Tibial nerve (tissue), 4 donors: ENCODE measurements at regions not wholly inside any gene's neighbourhood (a gene's known extent, or its start where the extent isn't known, plus 50 kb on each side); places are given as distances from the start of the nearest gene placed in this dataset.

Source experiments
- DNase-seq, 2 donors: peaks; one replicate each; pipeline ENCODE4 v3.0.0-alpha.2; 2019; ENCODE audit warnings: low spot score in 2 of 2
- H3K27ac ChIP-seq, 4 donors: fragments of 200-600 bp; sonication (generic) in 3 of 4; one replicate each; pipeline ENCODE4 v1.5.1; 2017 to 2019; ENCODE audit warnings: mild to moderate bottlenecking in 1 of 4
- H3K27me3 ChIP-seq, 2 donors: fragments of 200-600 bp; sonication (generic) in 1 of 2; one replicate each; pipeline versions ENCODE4 v1.5.1 to v1.6.0; 2017 to 2019
- H3K36me3 ChIP-seq, 3 donors: fragments of 200-600 bp; sonication (generic); one replicate each; pipeline ENCODE4 v1.5.1; 2018 to 2019
- H3K4me1 ChIP-seq, 4 donors: fragments of 200-600 bp; sonication (generic) in 3 of 4; one replicate each; pipeline ENCODE4 v1.5.1; 2017 to 2019
- H3K4me3 ChIP-seq, 4 donors: fragments of 200-600 bp; sonication (generic) in 3 of 4; one replicate each; pipeline ENCODE4 v1.5.1; 2017 to 2019; ENCODE audit warnings: mild to moderate bottlenecking in 1 of 4, moderate library complexity in 1 of 4
- H3K9me3 ChIP-seq, 4 donors: fragments of 200-600 bp; sonication (generic) in 3 of 4; one replicate each; pipeline ENCODE4 v1.5.1; 2017 to 2019
- CTCF ChIP-seq, 5 experiments: fragments of 200-600 bp in 3 of 5; fragments of 450-650 bp in 2 of 5; sonication (generic) in 3 of 5; IDR thresholded peaks; one replicate each; pipeline ENCODE4 v1.5.1; 2016 to 2019; ENCODE audit warnings: antibody characterized with exemption in 5 of 5, mild to moderate bottlenecking in 3 of 5, moderate library complexity in 2 of 5
- EP300 ChIP-seq, 2 donors: sonication (generic); formaldehyde crosslinking; IDR thresholded peaks; one replicate each; pipeline ENCODE4 v1.6.1; 2017; ENCODE audit warnings: antibody characterized with exemption in 2 of 2, mild to moderate bottlenecking in 1 of 2
- POLR2A ChIP-seq, 2 donors: fragments of 450-650 bp; IDR thresholded peaks; one replicate each; pipeline ENCODE4 v1.6.1; 2017; ENCODE audit warnings: antibody characterized with exemption in 2 of 2, mild to moderate bottlenecking in 2 of 2, moderate library complexity in 2 of 2
- WGBS, 2 donors: methylation state at CpG; one replicate each; pipeline ENCODE4 v1.1.5; 2018; 5-methylcytosine and 5-hydroxymethylcytosine counted together

GRCh38 chr21:14863745-14864210 lies 201.0 kb downstream of the NRIP1 start:
- DNase-seq, result peak in 1 of 2 donors; percentile 23
- Histone ChIP-seq H3K4me1 (peaks cover 0 to 58% (median 4%) of the 10 kb centered on the region in 4 donors), H3K27ac (peak overlapping the region in 2 of 4 donors; percentile 51 to 73), H3K4me3 (no peak overlapping the region), H3K9me3 (no peaks in the 10 kb centered on the region), H3K36me3 (no peaks in the 10 kb centered on the region), H3K27me3 (no peaks in the 10 kb centered on the region)
- WGBS, 2 donors, result 73% methylated on average over 5 of the region's 5 CpGs
- TF ChIP-seq EP300 (IDR thresholded peaks at IDR 0.05) (no peak), POLR2A (IDR thresholded peaks at IDR 0.05) (no peak), CTCF (IDR thresholded peaks at IDR 0.05) (no peak)

GRCh38 chr21:14862794-14863720 lies 201.7 kb downstream of the NRIP1 start:
- 25 to 31% methylated on average over 5 of the region's 5 CpGs for WGBS, 2 donors
- Histone ChIP-seq H3K36me3 (no peaks in the 10 kb centered on the region), H3K27me3 (no peaks in the 10 kb centered on the region), H3K27ac (peak overlapping the region in 2 of 4 donors; percentile 51 to 73), H3K9me3 (no peaks in the 10 kb centered on the region), H3K4me1 (peaks cover 0 to 51% (median under 1%) of the 10 kb centered on the region in 4 donors), H3K4me3 (no peak overlapping the region)
- DNase-seq, result no peak
- TF ChIP-seq EP300 (IDR thresholded peaks at IDR 0.05) (no peak), POLR2A (IDR thresholded peaks at IDR 0.05) (no peak), CTCF (IDR thresholded peaks at IDR 0.05) (peak in 4 of 5 experiments; percentile 18 to 56 (median 34))

GRCh38 chr21:14858311-14858710 lies 206.5 kb downstream of the NRIP1 start:
- H3K27me3 ChIP-seq, result no peaks in the 10 kb centered on the region
- DNase-seq, result no peak
- H3K4me1 ChIP-seq, result peaks cover 0 to 14% (median 0%) of the 10 kb centered on the region in 4 donors
- no peaks in the 10 kb centered on the region for H3K9me3 ChIP-seq
- H3K4me3 ChIP-seq, result no peak overlapping the region
- 85 to 94% methylated on average over 2 of the region's 2 CpGs for WGBS, 2 donors
- H3K36me3 ChIP-seq, result peaks cover 0 to 3% (median 0%) of the 10 kb centered on the region in 3 donors
- TF ChIP-seq CTCF (IDR thresholded peaks at IDR 0.05), result no peak
- TF ChIP-seq EP300 (IDR thresholded peaks at IDR 0.05), result no peak
- no peak for TF ChIP-seq POLR2A (IDR thresholded peaks at IDR 0.05)
- no peak overlapping the region for H3K27ac ChIP-seq

- Histone ChIP-seq H3K4me3 (no peak overlapping the region), H3K27me3 (no peaks in the 10 kb centered on the region), H3K4me1 (peaks cover 0 to 8% (median 0%) of the 10 kb centered on the region in 4 donors), H3K36me3 (peaks cover 0 to 6% (median 0%) of the 10 kb centered on the region in 3 donors), H3K9me3 (no peaks in the 10 kb centered on the region), H3K27ac (no peak overlapping the region)
- no peak for DNase-seq
- WGBS, 2 donors, result 34 to 45% methylated on average over 2 of the region's 2 CpGs
- no peak for TF ChIP-seq CTCF (IDR thresholded peaks at IDR 0.05)
- no peak for TF ChIP-seq POLR2A (IDR thresholded peaks at IDR 0.05)
- no peak for TF ChIP-seq EP300 (IDR thresholded peaks at IDR 0.05)
These were observed 207.3 kb downstream of the NRIP1 start for GRCh38 chr21:14857529-14857928.

GRCh38 chr21:14850394-14850793 lies 214.4 kb downstream of the NRIP1 start:
- no peaks in the 10 kb centered on the region for H3K27me3 ChIP-seq
- no peak overlapping the region for H3K27ac ChIP-seq
- peaks cover 0 to 8% (median 0%) of the 10 kb centered on the region in 4 donors for H3K9me3 ChIP-seq
- H3K36me3 ChIP-seq, result peaks cover 0 to 6% (median 0%) of the 10 kb centered on the region in 3 donors
- TF ChIP-seq CTCF (IDR thresholded peaks at IDR 0.05) (no peak), POLR2A (IDR thresholded peaks at IDR 0.05) (no peak), EP300 (IDR thresholded peaks at IDR 0.05) (no peak)
- no peaks in the 10 kb centered on the region for H3K4me1 ChIP-seq
- no peak for DNase-seq
- no peak overlapping the region for H3K4me3 ChIP-seq
